ENCODE measurements at regions not wholly inside any gene's neighbourhood (a gene's known extent, or its start where the extent isn't known, plus 50 kb on each side); places are given as distances from the start of the nearest gene placed in this dataset.

GRCh38 chr11:103633068-103633788 lies 403.2 kb upstream of the DDI1 start:
- no peak overlapping the region for H3K4me3 ChIP-seq
- peaks cover 0 to 4% (median 0%) of the 10 kb centered on the region in 4 donors for H3K4me1 ChIP-seq
- no peaks in the 10 kb centered on the region for H3K27me3 ChIP-seq
- no peaks in the 10 kb centered on the region for H3K9me3 ChIP-seq
- intact Hi-C loops (cut with DNase I) = no loop called here
- DNase-seq = no peak
- TF ChIP-seq CTCF (IDR thresholded peaks at IDR 0.05) (no peak), POLR2AphosphoS5 (IDR thresholded peaks at IDR 0.05) (no peak), POLR2A (IDR thresholded peaks at IDR 0.05) (no peak), EP300 (IDR thresholded peaks at IDR 0.05) (no peak)
- 92 to 94% methylated on average over 1 of the region's 1 CpG for WGBS, 2 donors
- H3K27ac ChIP-seq = no peak overlapping the region
- H3K36me3 ChIP-seq = no peaks in the 10 kb centered on the region

DNA sequence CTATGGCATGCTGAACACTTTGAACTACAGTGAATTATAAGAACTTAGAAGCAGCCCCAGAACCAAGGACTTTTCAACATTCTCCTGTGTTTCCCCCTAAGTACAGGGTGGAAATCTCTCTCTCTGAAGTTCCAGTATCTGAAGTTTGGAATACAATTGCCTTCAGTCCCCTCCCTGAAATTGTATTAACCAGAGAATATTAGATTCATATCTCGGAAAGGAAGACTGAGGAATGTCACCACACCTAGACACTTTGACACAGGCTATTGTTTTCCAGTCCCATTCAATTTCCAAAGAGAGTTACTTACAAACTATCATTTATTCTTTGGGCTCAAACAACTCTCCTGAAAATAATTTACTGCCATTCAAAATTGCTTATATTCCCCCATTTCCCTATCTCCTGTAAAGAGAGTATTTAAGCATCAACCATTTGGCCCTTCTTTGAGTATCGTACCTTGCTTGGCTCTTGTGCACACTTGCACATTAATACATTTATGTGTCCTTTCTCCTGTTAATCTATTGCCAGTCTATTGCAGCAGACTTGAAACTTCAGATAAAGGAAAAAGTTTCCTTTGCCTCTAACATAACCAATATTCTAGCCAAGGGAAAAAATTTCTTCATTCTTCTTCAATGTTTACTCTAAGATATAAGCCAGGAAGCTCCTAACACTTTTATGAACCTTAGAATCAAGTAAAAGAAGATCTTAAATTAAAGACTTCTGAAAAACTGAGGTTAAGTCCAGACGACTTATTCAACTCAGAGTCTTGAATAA lies 402.4 kb upstream of the DDI1 start:
- Histone ChIP-seq H3K27me3 (no peaks in the 10 kb centered on the region), H3K4me1 (peaks cover 0 to 4% (median 0%) of the 10 kb centered on the region in 4 donors), H3K4me3 (no peak overlapping the region), H3K36me3 (no peaks in the 10 kb centered on the region), H3K27ac (no peak overlapping the region), H3K9me3 (no peaks in the 10 kb centered on the region)
- DNase-seq = no peak
- TF ChIP-seq CTCF (IDR thresholded peaks at IDR 0.05) (no peak), POLR2AphosphoS5 (IDR thresholded peaks at IDR 0.05) (no peak), EP300 (IDR thresholded peaks at IDR 0.05) (no peak), POLR2A (IDR thresholded peaks at IDR 0.05) (no peak)
- 84 to 89% methylated on average over 3 of the region's 3 CpGs for WGBS, 2 donors
- intact Hi-C loops (cut with DNase I) = no loop called here

- intact Hi-C loops (cut with DNase I) = no loop called here
These were observed 400.2 kb upstream of the DDI1 start for GRCh38 chr11:103636232-103636631.

DNA sequence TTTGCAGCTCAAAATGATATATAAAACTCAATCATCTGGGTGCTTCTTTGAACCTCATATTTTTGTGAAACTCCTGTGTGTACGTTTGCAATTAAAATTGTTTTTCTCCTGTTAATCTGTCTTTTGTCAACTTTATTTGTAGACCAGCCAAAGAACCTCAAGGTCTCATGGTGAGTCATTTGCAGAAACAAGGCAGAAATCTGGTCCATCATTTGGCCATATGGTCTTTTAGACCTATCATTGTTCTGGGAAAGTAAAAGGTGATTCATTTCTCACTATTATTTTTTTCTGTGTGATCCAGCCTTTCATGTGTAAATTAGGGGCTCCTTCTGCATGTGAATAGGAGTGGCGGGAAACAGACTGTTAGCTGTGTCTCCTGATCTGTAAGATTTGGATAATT lies 399.1 kb upstream of the DDI1 start:
- WGBS, 2 donors = 83 to 85% methylated on average over 2 of the region's 2 CpGs

More at GRCh38 chr11:103636232-103636631, 400.2 kb upstream of the DDI1 start:
- 72 to 78% methylated on average over 6 of the region's 6 CpGs for WGBS, 2 donors
- Histone ChIP-seq H3K9me3 (no peaks in the 10 kb centered on the region), H3K27me3 (no peaks in the 10 kb centered on the region), H3K4me3 (no peak overlapping the region), H3K4me1 (peaks cover 0 to 4% (median 0%) of the 10 kb centered on the region in 4 donors), H3K36me3 (no peaks in the 10 kb centered on the region), H3K27ac (no peak overlapping the region)
- TF ChIP-seq CTCF (IDR thresholded peaks at IDR 0.05) (no peak), EP300 (IDR thresholded peaks at IDR 0.05) (no peak), POLR2AphosphoS5 (IDR thresholded peaks at IDR 0.05) (no peak), POLR2A (IDR thresholded peaks at IDR 0.05) (no peak)
- no peak for DNase-seq

More for the DNA sequence above, 399.1 kb upstream of the DDI1 start:
- DNase-seq = no peak
- Histone ChIP-seq H3K27ac (no peak overlapping the region), H3K4me1 (peaks cover 0 to 4% (median 0%) of the 10 kb centered on the region in 4 donors), H3K9me3 (no peaks in the 10 kb centered on the region), H3K4me3 (no peak overlapping the region), H3K27me3 (no peaks in the 10 kb centered on the region), H3K36me3 (no peaks in the 10 kb centered on the region)
- no peak for TF ChIP-seq EP300 (IDR thresholded peaks at IDR 0.05)
- no peak for TF ChIP-seq POLR2A (IDR thresholded peaks at IDR 0.05)
- no peak for TF ChIP-seq CTCF (IDR thresholded peaks at IDR 0.05)
- TF ChIP-seq POLR2AphosphoS5 (IDR thresholded peaks at IDR 0.05) = no peak
- intact Hi-C loops (cut with DNase I) = no loop called here
